Body of pancreas (tissue), 4 donors: ENCODE measurements at regions not wholly inside any gene's neighbourhood (a gene's known extent, or its start where the extent isn't known, plus 50 kb on each side); places are given as distances from the start of the nearest gene placed in this dataset.

Experiments
- ATAC-seq: fragments of 150-250 bp; one replicate; pipeline ENCODE4 v1.9.1; 2016
- DNase-seq, 4 donors: peaks; one replicate each; pipeline ENCODE4 v3.0.0-alpha.2; 2019
- H3K27ac ChIP-seq, 4 donors: fragments of 200-600 bp; sonication (generic); 1 replicate in 3 of 4; 2 replicates in 1 of 4; pipeline versions ENCODE4 v1.5.1 to v1.6.1; 2016 to 2019; ENCODE audit warnings: mild to moderate bottlenecking in 1 of 4, mixed read lengths in 1 of 4, moderate library complexity in 1 of 4
- H3K27me3 ChIP-seq, 2 donors: fragments of 200-600 bp; sonication (generic); one replicate each; pipeline ENCODE4 v1.6.0; 2016; ENCODE audit warnings: mild to moderate bottlenecking in 1 of 2
- H3K36me3 ChIP-seq, 2 donors: fragments of 200-600 bp; sonication (generic); replicated peaks in 1 of 2; 2 replicates each; pipeline ENCODE4 v1.5.1; 2016; ENCODE audit warnings: low read depth in 2 of 2; ENCODE audit not compliant: insufficient read depth in 1 of 2
- H3K4me1 ChIP-seq: fragments of 200-600 bp; sonication (generic); one replicate; pipeline ENCODE4 v1.6.0; 2016
- H3K4me3 ChIP-seq, 2 donors: fragments of 200-600 bp; sonication (generic); 1 replicate in 1 of 2; 2 replicates in 1 of 2; pipeline ENCODE4 v1.5.1; 2016 to 2019
- H3K9me3 ChIP-seq, 3 donors: fragments of 200-600 bp; sonication (generic); 1 replicate in 2 of 3; 2 replicates in 1 of 3; pipeline ENCODE4 v1.5.1; 2016
- POLR2A ChIP-seq, 3 donors: fragments of 450-650 bp; IDR thresholded peaks; one replicate each; pipeline ENCODE4 v1.6.1; 2016; ENCODE audit warnings: antibody characterized with exemption in 3 of 3, mild to moderate bottlenecking in 2 of 3
- WGBS, 2 donors: methylation state at CpG; one replicate each; pipeline ENCODE4 v1.1.5; 2017; 5-methylcytosine and 5-hydroxymethylcytosine counted together
- intact Hi-C: fragments of 100-400 bp; cut with DNase I; formaldehyde crosslinking; loops from one replicate; pipeline ENCODE4 v1.15.1; 2023
- TF ChIP-seq, protein P1 (sequence below), 7 experiments: fragments of 450-650 bp in 4 of 7; fragments of 200-600 bp in 3 of 7; sonication (generic) in 3 of 7; IDR thresholded peaks; one replicate each; pipeline ENCODE4 v1.5.1; 2016 to 2019; ENCODE audit warnings: antibody characterized with exemption in 7 of 7

GRCh38 chr17:56038131-56038530, 115.1 kb upstream of the ANKFN1 start:
- ATAC-seq = no peak
- H3K27ac ChIP-seq = no peak overlapping the region
- no peaks in the 10 kb centered on the region for H3K36me3 ChIP-seq
- no peaks in the 10 kb centered on the region for H3K9me3 ChIP-seq
- intact Hi-C loops = loop anchor here (10.0 kb wide), 1 partner anchor 47 kb away; no protein-coding TSS in a partner anchor
- no peak for DNase-seq
- H3K27me3 ChIP-seq = no peaks in the 10 kb centered on the region
- WGBS, 2 donors = 11 to 12% methylated on average over 6 of the region's 6 CpGs
- no peaks in the 10 kb centered on the region for H3K4me1 ChIP-seq
- H3K4me3 ChIP-seq = no peak overlapping the region
- no peak for TF ChIP-seq POLR2A (IDR thresholded peaks at IDR 0.05)
- TF ChIP-seq, protein P1, sequence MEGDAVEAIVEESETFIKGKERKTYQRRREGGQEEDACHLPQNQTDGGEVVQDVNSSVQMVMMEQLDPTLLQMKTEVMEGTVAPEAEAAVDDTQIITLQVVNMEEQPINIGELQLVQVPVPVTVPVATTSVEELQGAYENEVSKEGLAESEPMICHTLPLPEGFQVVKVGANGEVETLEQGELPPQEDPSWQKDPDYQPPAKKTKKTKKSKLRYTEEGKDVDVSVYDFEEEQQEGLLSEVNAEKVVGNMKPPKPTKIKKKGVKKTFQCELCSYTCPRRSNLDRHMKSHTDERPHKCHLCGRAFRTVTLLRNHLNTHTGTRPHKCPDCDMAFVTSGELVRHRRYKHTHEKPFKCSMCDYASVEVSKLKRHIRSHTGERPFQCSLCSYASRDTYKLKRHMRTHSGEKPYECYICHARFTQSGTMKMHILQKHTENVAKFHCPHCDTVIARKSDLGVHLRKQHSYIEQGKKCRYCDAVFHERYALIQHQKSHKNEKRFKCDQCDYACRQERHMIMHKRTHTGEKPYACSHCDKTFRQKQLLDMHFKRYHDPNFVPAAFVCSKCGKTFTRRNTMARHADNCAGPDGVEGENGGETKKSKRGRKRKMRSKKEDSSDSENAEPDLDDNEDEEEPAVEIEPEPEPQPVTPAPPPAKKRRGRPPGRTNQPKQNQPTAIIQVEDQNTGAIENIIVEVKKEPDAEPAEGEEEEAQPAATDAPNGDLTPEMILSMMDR (IDR thresholded peaks at IDR 0.05) = no peak

- Histone ChIP-seq H3K27ac (no peak overlapping the region), H3K36me3 (no peaks in the 10 kb centered on the region), H3K4me3 (no peak overlapping the region), H3K27me3 (no peaks in the 10 kb centered on the region), H3K4me1 (no peaks in the 10 kb centered on the region), H3K9me3 (no peaks in the 10 kb centered on the region)
- no peak for ATAC-seq
- intact Hi-C loops = no loop called here
- WGBS, 2 donors = 22 to 40% methylated on average over 9 of the region's 9 CpGs
- DNase-seq = no peak
- TF ChIP-seq, protein P1 (IDR thresholded peaks at IDR 0.05) = no peak
- TF ChIP-seq POLR2A (IDR thresholded peaks at IDR 0.05) = no peak
These were observed 107.4 kb upstream of the ANKFN1 start for GRCh38 chr17:56045872-56046271.

- DNase-seq = no peak
- ATAC-seq = no peak
- TF ChIP-seq, protein P1 (IDR thresholded peaks at IDR 0.05) = no peak
- TF ChIP-seq POLR2A (IDR thresholded peaks at IDR 0.05) = no peak
- Histone ChIP-seq H3K9me3 (no peaks in the 10 kb centered on the region), H3K36me3 (no peaks in the 10 kb centered on the region), H3K27me3 (no peaks in the 10 kb centered on the region), H3K4me1 (no peaks in the 10 kb centered on the region), H3K27ac (no peak overlapping the region), H3K4me3 (no peak overlapping the region)
- WGBS, 2 donors = 24 to 31% methylated on average over 5 of the region's 5 CpGs
- intact Hi-C loops = no loop called here
These were observed 105.9 kb upstream of the ANKFN1 start for GRCh38 chr17:56047331-56047730.

DNA sequence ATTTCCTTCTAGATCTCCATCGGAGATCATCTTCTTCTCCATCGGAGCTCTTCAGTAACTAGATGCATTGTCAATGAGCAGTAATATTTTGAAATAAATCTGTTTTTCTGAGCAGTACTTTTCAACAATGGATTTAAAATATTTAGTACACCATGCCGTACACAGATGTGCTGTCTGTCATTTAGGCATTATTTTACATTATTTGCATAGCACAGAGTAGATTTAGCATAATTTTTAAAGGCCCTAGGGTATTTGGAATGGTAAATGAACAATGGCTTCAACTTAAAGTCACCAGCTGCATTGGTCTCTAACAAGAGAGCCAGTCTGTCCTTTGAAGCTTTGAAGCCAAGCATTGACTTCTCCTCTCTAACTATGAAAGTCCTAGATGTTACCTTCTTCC, 95.4 kb upstream of the ANKFN1 start:
- intact Hi-C loops = no loop called here
- Histone ChIP-seq H3K36me3 (no peaks in the 10 kb centered on the region), H3K4me1 (no peaks in the 10 kb centered on the region), H3K9me3 (no peaks in the 10 kb centered on the region), H3K27ac (no peak overlapping the region), H3K27me3 (no peaks in the 10 kb centered on the region), H3K4me3 (no peak overlapping the region)
- TF ChIP-seq, protein P1 (IDR thresholded peaks at IDR 0.05) = no peak
- TF ChIP-seq POLR2A (IDR thresholded peaks at IDR 0.05) = no peak
- 67 to 74% methylated on average over 3 of the region's 3 CpGs for WGBS, 2 donors
- ATAC-seq = no peak
- no peak for DNase-seq

- Histone ChIP-seq H3K4me1 (no peaks in the 10 kb centered on the region), H3K9me3 (no peaks in the 10 kb centered on the region), H3K27me3 (no peaks in the 10 kb centered on the region), H3K27ac (no peak overlapping the region), H3K36me3 (no peaks in the 10 kb centered on the region), H3K4me3 (no peak overlapping the region)
- no peak for DNase-seq
- 43 to 50% methylated on average over 5 to 7 of the region's 7 CpGs for WGBS, 2 donors
- TF ChIP-seq, protein P1 (IDR thresholded peaks at IDR 0.05) = no peak
- TF ChIP-seq POLR2A (IDR thresholded peaks at IDR 0.05) = no peak
- ATAC-seq = no peak
- intact Hi-C loops = no loop called here
These were observed 88.8 kb upstream of the ANKFN1 start for GRCh38 chr17:56064506-56064905.
